Kidney capillary endothelial cell (primary cell): ENCODE measurements at regions not wholly inside any gene's neighbourhood (a gene's known extent, or its start where the extent isn't known, plus 50 kb on each side); places are given as distances from the start of the nearest gene placed in this dataset.
"Not testable (repeated sequence)": the region's sequence is repeated elsewhere in the genome, so short reads cannot be mapped to it uniquely, and the experiment has no call there.

Source experiments
- DNase-seq: peaks from one replicate; pipeline ENCODE4 v3.0.0-alpha.2; 2018; ENCODE audit warnings: low spot score

DNA sequence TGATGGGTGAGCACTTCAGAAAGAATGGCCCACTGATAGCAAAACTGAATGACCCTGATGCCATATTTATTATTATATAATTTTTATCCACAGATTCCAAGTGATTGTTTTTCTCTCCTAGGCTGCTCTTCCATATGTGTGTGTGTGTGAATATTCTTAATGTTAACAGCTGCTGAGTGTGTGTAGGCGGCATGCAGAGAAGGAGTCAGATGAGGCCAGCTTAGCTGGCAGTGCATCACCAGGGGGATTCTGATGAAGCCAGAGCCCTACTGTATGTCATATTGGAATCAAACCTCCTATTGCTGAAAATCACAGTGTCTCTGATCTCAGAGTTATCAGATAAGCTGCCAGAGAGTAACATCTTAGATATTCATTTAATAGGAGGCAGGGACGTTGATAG lies 177.1 kb downstream of the DMAC1 start:
- no peak for DNase-seq

DNA sequence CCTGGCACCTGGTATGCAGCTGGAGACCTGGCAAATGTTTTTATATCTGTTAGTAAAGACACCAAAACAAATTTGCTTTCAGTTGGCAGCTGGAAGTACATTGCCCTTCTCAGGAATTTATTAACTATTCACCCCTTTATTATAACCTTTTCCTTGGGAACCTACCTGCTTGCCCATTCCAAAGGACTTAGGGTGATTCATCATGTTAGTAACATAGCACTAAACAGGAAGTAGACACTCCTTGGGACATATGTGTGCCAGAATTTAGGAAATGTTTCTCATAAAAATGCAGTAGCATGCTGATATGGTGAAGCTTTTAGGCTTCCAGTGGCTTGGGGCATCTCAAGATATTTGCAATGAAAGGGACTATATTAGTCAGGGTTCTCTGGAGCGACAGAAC lies 184.2 kb downstream of the DMAC1 start:
- DNase-seq, result no peak

DNA sequence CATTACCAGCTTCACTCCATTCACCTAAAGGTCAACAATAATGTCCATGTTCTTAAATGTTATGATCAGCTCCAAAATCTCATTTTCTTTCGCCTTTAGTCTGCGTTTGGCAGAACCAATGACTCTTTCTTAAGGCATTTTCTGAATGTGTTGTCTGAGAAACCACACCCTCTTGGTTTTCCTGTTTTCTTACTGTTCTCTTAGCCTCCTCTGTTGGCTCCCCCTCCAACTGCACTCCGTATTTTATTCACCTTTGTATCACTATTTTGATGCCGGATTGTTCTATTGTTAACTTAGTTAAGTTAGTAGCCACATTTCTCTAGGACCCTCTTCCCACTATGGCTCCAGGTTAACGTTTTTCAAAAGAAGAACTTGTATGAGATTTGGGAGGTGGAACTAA lies 185.6 kb downstream of the DMAC1 start:
- DNase-seq, result peak; percentile 5

DNA sequence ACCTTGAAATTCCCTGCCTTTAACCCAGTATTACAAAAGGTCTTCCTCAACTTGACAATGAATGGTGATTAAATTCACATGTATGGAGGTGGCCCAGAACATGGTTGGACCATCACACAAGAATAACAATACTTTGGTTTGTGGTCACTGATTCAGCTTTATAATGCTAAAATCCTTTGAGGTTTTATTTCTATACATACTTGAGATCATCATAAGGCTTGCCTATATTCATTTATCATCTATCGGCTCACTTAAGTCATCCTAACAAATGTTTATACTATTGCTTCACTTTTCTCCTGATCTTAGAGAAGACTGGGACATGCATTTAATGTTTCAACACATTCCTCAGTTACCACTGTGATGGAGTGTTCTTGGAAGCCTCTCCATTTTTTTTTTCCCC lies 191.3 kb downstream of the DMAC1 start:
- no peak for DNase-seq

DNA sequence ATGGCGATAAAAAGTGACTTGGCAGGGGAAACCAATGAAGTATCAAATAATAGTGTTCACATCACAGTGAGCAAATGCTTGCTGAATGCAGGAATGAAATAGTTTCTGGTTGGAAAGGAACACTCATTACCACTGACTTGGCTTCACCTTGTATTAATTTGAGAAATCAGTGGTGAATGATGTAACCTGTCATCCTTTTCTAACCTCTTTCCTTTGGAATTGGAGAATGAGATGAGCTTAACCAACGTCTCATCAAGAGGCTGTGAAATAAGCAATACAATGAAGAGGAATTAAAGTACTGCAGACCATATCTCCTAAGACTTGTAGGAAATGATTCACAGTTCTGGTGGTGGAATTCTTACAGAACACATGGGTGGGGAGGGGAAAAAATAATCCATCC lies 192.2 kb downstream of the DMAC1 start:
- DNase-seq, result peak; percentile 10

- no peak for DNase-seq
Measured at GRCh38 chr9:7606591-7606990, 193.0 kb downstream of the DMAC1 start.

DNA sequence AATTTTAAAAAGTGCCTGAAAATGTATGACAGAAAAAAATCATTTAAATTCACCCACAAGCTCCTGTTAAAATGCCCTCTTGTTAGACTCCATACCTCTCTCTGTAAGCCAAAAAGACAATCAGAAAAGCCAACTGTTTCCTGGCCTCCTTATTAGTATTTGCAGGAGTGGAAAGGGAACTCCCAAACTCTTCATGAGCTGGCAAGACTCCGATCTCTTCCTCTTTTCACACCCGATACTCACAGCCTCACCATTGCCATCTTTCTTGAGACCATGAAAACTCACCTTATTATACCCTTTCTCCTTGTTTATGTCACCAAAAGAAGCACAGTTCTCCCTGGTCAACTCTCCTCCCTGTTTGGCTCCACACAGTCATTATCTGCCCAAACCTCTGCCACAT lies 197.8 kb downstream of the DMAC1 start:
- DNase-seq, result no peak

DNA sequence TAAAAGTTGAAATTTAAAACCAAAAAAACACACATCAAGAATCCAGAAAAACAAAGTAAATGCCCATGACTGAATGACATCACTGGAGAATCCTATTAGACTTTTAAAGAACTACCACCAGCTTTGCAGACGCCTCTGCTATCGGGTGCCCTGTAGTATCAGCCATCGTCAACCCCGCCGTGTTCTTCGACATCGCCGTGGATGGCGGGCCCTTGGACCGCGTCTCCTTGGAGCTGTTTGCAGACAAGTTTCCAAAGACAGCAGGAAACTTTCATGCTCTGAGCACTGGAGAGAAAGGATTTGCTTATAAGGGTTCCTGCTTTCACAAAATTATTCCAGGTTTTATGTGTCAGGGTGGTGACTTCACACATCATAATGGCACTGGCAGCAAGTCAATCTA lies 201.9 kb downstream of the DMAC1 start:
- no peak for DNase-seq

- DNase-seq, result no peak
Measured at GRCh38 chr9:7592321-7593316, 207.0 kb downstream of the DMAC1 start.

DNA sequence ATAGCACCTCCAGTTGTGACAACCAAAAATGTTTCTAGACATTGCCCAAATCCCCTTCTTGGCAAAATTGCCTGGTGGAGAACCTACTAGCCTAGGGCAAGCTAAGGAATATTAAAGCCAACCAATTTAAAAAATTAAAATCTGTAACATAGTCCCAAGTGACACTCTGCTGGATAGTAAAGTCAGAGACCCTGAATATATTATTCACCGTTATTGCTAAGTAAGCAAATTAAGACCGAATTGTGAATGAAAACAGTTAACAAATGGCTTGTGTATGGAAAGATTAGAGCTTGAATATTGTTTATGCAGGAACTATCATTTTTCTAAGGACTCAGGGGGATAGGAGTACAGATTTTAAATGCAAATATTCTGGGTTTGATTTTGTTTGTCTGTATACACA lies 208.1 kb downstream of the DMAC1 start:
- DNase-seq, result no peak

DNA sequence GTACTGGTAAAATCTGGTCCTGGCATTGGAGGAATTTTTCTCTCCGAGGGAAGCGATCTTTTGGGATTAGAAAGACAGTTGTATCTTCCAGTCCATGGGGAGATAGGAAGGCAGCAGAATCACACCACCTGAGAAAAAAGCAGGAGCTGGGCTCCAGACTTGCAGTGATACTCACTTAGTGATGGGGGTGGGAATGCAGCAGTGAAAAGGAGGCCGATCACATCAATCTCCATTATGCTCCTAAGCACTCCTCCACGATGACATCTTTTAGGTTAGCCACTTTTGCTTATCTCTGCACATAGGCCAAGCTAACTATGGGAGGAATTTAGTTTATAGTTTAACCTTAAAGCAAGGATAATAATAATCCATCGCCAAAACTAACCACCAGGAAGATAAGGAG lies 219.0 kb downstream of the DMAC1 start:
- DNase-seq, result no peak

DNA sequence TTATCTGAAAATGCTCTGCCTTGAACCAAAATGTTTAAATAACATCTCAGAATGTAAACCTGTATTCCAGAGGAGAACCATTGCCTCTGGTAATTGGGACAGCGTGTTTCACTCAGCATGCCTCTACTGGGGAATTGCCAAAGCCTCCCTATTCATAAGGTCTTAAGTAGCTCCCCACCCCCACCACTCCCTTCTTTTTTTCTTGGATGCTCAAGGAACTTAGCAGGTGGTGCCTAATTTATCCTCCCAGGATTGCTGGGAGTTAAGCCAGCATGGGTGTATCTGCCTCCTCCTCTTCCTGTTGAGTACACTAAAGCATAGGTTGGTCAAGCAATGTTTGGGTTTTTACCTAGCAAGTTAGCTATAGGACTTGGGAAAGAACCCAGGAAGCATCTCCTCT lies 220.2 kb downstream of the DMAC1 start:
- no peak for DNase-seq

- no peak for DNase-seq
Measured at GRCh38 chr9:7578951-7579350, 220.6 kb downstream of the DMAC1 start.

DNA sequence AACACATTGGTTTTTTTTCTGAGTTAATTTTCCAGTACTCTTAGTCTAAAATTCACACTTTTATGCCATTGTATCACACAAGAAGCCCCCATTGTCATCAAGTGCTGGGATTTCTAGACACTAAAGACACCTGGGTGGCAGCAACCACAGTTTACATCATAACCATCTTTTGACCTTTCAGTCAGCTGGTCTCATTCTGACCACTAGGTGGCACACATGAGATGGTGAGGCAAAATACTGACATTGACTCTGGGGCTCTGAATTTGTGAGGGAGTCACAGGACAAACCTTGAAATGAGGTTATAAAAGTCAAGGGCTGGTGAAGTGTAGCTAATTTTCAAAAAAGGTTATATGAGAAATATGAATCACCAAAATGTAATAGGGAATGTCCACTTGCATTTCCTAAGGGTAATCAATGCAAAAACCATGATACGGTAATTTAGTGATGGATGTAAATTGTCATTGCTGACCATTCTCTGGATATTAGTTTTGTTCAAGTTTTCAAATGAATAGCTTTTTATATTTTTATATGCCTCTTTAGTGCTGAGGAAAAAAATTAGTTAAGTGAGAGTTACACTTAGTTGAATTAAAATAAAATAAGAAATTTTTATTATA lies 229.4 kb downstream of the DMAC1 start:
- DNase-seq, result peak; percentile 70

GRCh38 chr9:7567687-7568086 lies 231.9 kb downstream of the DMAC1 start:
- no peak for DNase-seq

DNA sequence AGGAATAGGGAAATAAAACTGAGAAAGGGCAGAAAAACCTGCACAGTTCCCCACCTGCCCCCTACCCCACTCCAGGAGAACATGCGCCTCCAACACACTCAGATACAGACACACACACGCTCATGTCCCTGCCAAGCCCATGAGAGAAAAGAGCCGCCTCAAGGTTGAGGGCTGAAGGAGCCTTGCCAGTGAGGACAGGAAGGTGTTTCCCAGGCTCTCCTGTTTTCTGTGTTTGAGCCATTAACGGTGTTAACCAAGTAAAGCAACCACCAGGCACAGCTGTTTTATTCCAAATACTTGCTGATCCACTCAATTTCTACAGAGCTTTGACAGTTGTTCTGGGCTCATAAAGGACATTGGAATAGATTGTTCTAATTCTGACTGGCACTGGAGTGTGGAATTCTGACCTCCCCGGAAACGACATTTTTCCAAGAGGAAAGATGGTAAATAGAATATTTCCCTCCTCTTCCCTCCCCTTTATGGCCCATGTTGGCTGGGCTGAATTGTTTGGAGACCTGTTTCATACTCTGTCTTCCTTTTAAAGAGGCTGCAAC lies 238.0 kb downstream of the DMAC1 start:
- no peak for DNase-seq

DNA sequence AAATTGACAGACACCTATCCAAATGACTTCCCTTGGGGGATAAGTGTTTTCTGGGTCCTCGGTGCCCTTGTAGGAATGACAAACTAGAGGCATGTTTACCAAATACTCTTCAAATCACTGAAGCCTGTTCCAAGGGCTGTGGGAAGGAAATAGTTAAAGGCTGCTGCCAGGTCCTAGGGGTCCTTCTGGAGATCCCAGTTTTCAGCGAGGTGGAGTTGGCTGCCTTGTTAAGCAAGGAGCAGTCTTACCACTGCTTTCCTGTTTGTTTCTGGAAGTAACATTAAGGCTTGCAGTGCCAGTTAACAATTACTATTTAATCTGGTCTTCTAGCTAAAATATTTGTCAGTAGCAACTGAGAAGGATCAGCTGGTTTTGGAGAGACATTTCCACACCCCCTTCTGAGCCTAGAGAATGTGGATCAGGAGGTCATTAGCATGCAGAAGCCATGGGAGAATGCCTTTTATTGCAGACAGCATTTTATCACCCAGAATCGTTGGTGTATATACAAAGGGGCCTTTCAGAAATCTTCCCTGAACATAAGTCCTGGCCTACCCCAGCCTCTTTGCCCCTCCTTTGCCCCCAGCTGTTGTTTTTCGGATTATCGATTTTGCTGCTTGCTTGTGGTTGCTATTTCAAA lies 238.8 kb downstream of the DMAC1 start:
- no peak for DNase-seq

- no peak for DNase-seq
Measured at GRCh38 chr9:7554699-7555098, 244.9 kb downstream of the DMAC1 start.

GRCh38 chr9:7552706-7553105 lies 246.9 kb downstream of the DMAC1 start:
- DNase-seq, result not testable (repeated sequence)

DNA sequence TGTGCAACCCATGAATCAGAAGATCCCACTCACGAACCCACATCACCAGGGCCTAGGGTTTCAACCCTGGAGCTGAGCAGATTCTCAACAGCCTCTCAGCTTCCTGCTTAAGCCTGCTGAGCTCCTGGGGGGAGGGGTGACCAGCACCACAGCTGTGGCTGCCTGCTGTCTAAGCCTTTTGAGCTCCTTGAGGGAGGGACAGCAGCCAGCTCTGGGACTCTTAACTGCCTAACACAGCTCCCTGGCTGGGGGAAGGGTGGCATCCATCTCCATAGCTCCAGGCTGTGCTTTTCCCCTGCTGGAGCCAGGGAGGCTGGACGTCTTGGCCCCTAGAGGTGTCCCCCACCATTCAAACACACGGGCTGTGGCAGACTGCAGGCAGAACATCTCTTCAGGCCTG lies 250.3 kb downstream of the DMAC1 start:
- no peak for DNase-seq

GRCh38 chr9:7546261-7546660 lies 253.3 kb downstream of the DMAC1 start:
- no peak for DNase-seq

- no peak for DNase-seq
Measured at GRCh38 chr9:7545371-7546165, 254.0 kb downstream of the DMAC1 start.
